Heart left ventricle (tissue), 16 donors: ENCODE measurements at regions not wholly inside any gene's neighbourhood (a gene's known extent, or its start where the extent isn't known, plus 50 kb on each side); places are given as distances from the start of the nearest gene placed in this dataset.

ENCODE experiments used
- ATAC-seq, 4 donors: fragments of 200-7000 bp; cut with Tn5 transposase; one replicate each; pipeline ENCODE4 v1.9.1; 2020 to 2022; ENCODE audit warnings: moderate library complexity in 4 of 4, mild to moderate bottlenecking in 3 of 4, moderate number of reproducible peaks in 1 of 4
- DNase-seq, 5 donors: peaks; one replicate each; pipeline ENCODE4 v3.0.0-alpha.2; 2020
- H3K27ac ChIP-seq, 12 donors: fragments of 200-600 bp; sonication (generic) in 4 of 12; one replicate each; pipeline versions ENCODE4 v1.5.0 to v1.8.0; 2016 to 2022; ENCODE audit warnings: mild to moderate bottlenecking in 2 of 12
- H3K27me3 ChIP-seq, 9 donors: fragments of 200-600 bp; sonication (generic) in 2 of 9; one replicate each; pipeline versions ENCODE4 v1.5.1 to v1.8.0; 2016 to 2022; ENCODE audit warnings: mild to moderate bottlenecking in 3 of 9
- H3K36me3 ChIP-seq, 9 donors: fragments of 200-600 bp; sonication (generic) in 2 of 9; one replicate each; pipeline versions ENCODE4 v1.5.0 to v1.8.0; 2018 to 2022; ENCODE audit warnings: mild to moderate bottlenecking in 2 of 9
- H3K4me1 ChIP-seq, 12 donors: fragments of 200-600 bp; sonication (generic) in 4 of 12; one replicate each; pipeline versions ENCODE4 v1.5.0 to v1.8.0; 2016 to 2022; ENCODE audit warnings: mild to moderate bottlenecking in 3 of 12
- H3K4me3 ChIP-seq, 12 donors: fragments of 200-600 bp; sonication (generic) in 4 of 12; one replicate each; pipeline versions ENCODE4 v1.5.0 to v1.8.0; 2017 to 2022; ENCODE audit warnings: mild to moderate bottlenecking in 9 of 12, moderate library complexity in 4 of 12
- H3K9me3 ChIP-seq, 12 donors: fragments of 200-600 bp; sonication (generic) in 4 of 12; one replicate each; pipeline versions ENCODE4 v1.5.0 to v1.8.0; 2016 to 2022; ENCODE audit warnings: mild to moderate bottlenecking in 1 of 12
- CTCF ChIP-seq, 12 donors: fragments of 200-600 bp; sonication (generic) in 4 of 12; IDR thresholded peaks; one replicate each; pipeline versions ENCODE4 v1.5.0 to v1.8.0; 2018 to 2022; ENCODE audit warnings: antibody characterized with exemption in 12 of 12, mild to moderate bottlenecking in 5 of 12
- POLR2A ChIP-seq, 2 donors: fragments of 450-650 bp; IDR thresholded peaks; one replicate each; pipeline ENCODE4 v1.6.1; 2017; ENCODE audit warnings: antibody characterized with exemption in 2 of 2, mild to moderate bottlenecking in 2 of 2, moderate library complexity in 2 of 2
- WGBS, 4 donors: extraction: QIAGEN DNeasy Blood & Tissue Kit in 2 of 4; methylation state at CpG; one replicate each; pipeline versions ENCODE4 v1.1.5 to v1.1.7; 2013 to 2018; 5-methylcytosine and 5-hydroxymethylcytosine counted together
- intact Hi-C, 10 donors: fragments of 100-400 bp; cut with DNase I; formaldehyde crosslinking; loops; one replicate each; pipeline versions ENCODE4 v1.11.1 to v1.14.2; 2022
- donor health status: ischemic (EF 13 %, LVEDD 7.1; RV severe dilation, severe dysfunction).
- donor health status: healthy with polysubstance abuse.
- donor health status: DM: no; HTN: yes; CAD: no.
- donor health status: DM: no; HTN: no; CAD: no.
- donor health status: ischemic (EF 25% LVEDD 6.9; RV normal size, moderate dysfunction).
- donor health status: ischemic (EF 25% LVEDD 5.7; RV mildly dilated, moderate dysfunction).
- donor health status: healthy.
- donor health status: DM: yes; HTN: yes; CAD: no.
- donor health status: ischemic (EF 35%, LVEDD 5.7; RV mildly dilated, moderate dysfunction).
- donor health status: nonischemic (EF 11% LVEDD 7.7; RV severe dilation, severe dysfunction).
- donor health status: DM: yes; HTN: yes; CAD: no.
- donor health status: PGD.
- donor health status: ischemic (EF 29% LVEDD 5.4; RV normal size, mild dysfunction).
- donor health status: nonischemic (EF 23%, LVEDD 6.1; RV moderate dilation, normal function).

- H3K4me1 ChIP-seq = no peaks in the 10 kb centered on the region
- no peaks in the 10 kb centered on the region for H3K27me3 ChIP-seq
- intact Hi-C loops = no loop called here
- H3K4me3 ChIP-seq = no peak overlapping the region
- H3K36me3 ChIP-seq = no peaks in the 10 kb centered on the region
- no peaks in the 10 kb centered on the region for H3K9me3 ChIP-seq
- 32 to 63% (median 43%) methylated on average over 1 of the region's 1 CpG for WGBS, 4 donors
- DNase-seq (no peak), ATAC-seq (no peak)
- TF ChIP-seq CTCF (IDR thresholded peaks at IDR 0.05) (no peak), POLR2A (IDR thresholded peaks at IDR 0.05) (no peak)
- H3K27ac ChIP-seq = no peak overlapping the region
Observed at GRCh38 chr2:67142071-67142470, 255.1 kb upstream of the ETAA1 start.

DNA sequence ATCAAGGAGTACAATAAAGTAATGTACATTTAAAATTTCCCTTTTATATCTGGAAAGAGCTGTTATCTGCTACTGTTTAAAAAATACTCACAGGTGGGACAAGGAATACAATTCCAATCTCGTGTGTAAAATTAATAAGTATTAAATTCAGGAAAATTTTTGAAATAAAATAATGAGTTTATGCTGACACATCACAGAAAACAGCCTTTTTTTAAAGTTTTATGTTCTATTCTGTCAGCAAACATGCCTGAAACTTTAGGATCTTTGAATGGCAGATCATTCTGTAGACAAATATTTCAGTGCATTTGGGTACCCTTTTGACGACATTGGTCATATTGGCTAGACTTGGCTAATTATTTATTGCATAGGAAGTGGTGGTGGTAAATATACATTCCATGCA is 254.4 kb upstream of the ETAA1 start:
- Histone ChIP-seq H3K27ac (no peak overlapping the region), H3K36me3 (no peaks in the 10 kb centered on the region), H3K9me3 (no peaks in the 10 kb centered on the region), H3K4me1 (no peaks in the 10 kb centered on the region), H3K27me3 (no peaks in the 10 kb centered on the region), H3K4me3 (no peak overlapping the region)
- no peak for ATAC-seq
- no peak for TF ChIP-seq POLR2A (IDR thresholded peaks at IDR 0.05)
- no peak for TF ChIP-seq CTCF (IDR thresholded peaks at IDR 0.05)
- DNase-seq = no peak
- intact Hi-C loops = no loop called here
- WGBS, 4 donors = 73 to 85% (median 81%) methylated on average over 2 of the region's 2 CpGs

DNA sequence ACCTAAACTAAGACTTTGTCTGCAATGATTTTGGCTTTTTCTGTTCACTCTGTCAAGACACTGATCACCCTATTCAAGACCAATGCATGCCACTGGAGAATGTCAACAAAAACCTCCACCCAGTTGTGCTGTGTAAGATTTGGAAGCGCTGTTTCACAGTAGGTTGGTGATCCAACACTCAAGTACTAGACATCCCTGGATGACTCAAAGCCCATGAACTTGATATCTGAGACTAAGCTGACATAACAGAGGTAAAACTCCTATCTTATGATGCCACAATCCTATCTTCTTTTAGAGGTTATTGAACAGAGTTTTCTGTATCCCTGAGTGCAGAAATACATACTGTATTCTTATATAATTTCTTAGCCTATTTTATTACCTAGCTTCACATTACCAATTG is 251.3 kb upstream of the ETAA1 start:
- WGBS, 4 donors = 79 to 91% (median 88%) methylated on average over 1 of the region's 1 CpG
- ATAC-seq (no peak), DNase-seq (no peak)
- H3K27me3 ChIP-seq = no peaks in the 10 kb centered on the region
- H3K4me1 ChIP-seq = no peaks in the 10 kb centered on the region
- intact Hi-C loops = no loop called here
- TF ChIP-seq POLR2A (IDR thresholded peaks at IDR 0.05) (no peak), CTCF (IDR thresholded peaks at IDR 0.05) (no peak)
- H3K4me3 ChIP-seq = no peak overlapping the region
- no peak overlapping the region for H3K27ac ChIP-seq
- no peaks in the 10 kb centered on the region for H3K36me3 ChIP-seq
- no peaks in the 10 kb centered on the region for H3K9me3 ChIP-seq

GRCh38 chr2:67156796-67157195 is 240.3 kb upstream of the ETAA1 start:
- 60 to 73% (median 63%) methylated on average over 3 of the region's 3 CpGs for WGBS, 4 donors
- TF ChIP-seq POLR2A (IDR thresholded peaks at IDR 0.05) = no peak
- no peak for TF ChIP-seq CTCF (IDR thresholded peaks at IDR 0.05)

More at GRCh38 chr2:67156796-67157195, 240.3 kb upstream of the ETAA1 start:
- no peak overlapping the region for H3K27ac ChIP-seq
- H3K27me3 ChIP-seq = no peaks in the 10 kb centered on the region
- no peaks in the 10 kb centered on the region for H3K36me3 ChIP-seq
- intact Hi-C loops = no loop called here
- no peaks in the 10 kb centered on the region for H3K4me1 ChIP-seq
- H3K4me3 ChIP-seq = no peak overlapping the region
- peaks cover 0 to 14% (median 1%) of the 10 kb centered on the region in 12 donors for H3K9me3 ChIP-seq
- ATAC-seq (no peak), DNase-seq (no peak)
